Keratinocyte (primary cell): ENCODE measurements at regions not wholly inside any gene's neighbourhood (a gene's known extent, or its start where the extent isn't known, plus 50 kb on each side); places are given as distances from the start of the nearest gene placed in this dataset.

Experiments
- DNase-seq: peaks from one replicate; pipeline ENCODE4 v3.0.0-alpha.2; 2011; ENCODE audit warnings: low read depth, missing footprints, low spot score
- FAIRE-seq: peaks from 2 replicates; lab custom pipeline; 2011; peaks lifted over from hg19 to GRCh38; lab: Jason Lieb, UNC
- H2AFZ ChIP-seq: 2 replicates; pipeline ENCODE4 v1.6.0; 2012; ENCODE audit warnings: low read length, control low read depth, inconsistent platforms; ENCODE audit not compliant: control insufficient read depth
- H3K27ac ChIP-seq: 2 replicates; pipeline ENCODE4 v1.5.1; 2011; ENCODE audit warnings: low read length; ENCODE audit not compliant: control insufficient read depth, insufficient read depth
- H3K27me3 ChIP-seq: 3 replicates; pipeline ENCODE4 v1.6.0; 2011; ENCODE audit warnings: low read length; ENCODE audit not compliant: control insufficient read depth, insufficient read depth; ENCODE audit errors: extremely low read depth
- H3K36me3 ChIP-seq, 2 experiments: 2 replicates in 1 of 2; 3 replicates in 1 of 2; pipeline ENCODE4 v1.5.1; 2011; ENCODE audit warnings: low read length in 2 of 2, mild to moderate bottlenecking in 1 of 2; ENCODE audit not compliant: control insufficient read depth in 2 of 2, insufficient read depth in 2 of 2; ENCODE audit errors: extremely low read depth in 1 of 2
- H3K4me1 ChIP-seq: 3 replicates; pipeline ENCODE4 v1.5.1; 2011; ENCODE audit warnings: low read length; ENCODE audit not compliant: control insufficient read depth, insufficient read depth; ENCODE audit errors: extremely low read depth
- H3K4me2 ChIP-seq: 3 replicates; pipeline ENCODE4 v1.6.0; 2011; ENCODE audit warnings: low read depth, low read length; ENCODE audit not compliant: control insufficient read depth, insufficient read depth; ENCODE audit errors: extremely low read depth
- H3K4me3 ChIP-seq, 3 experiments: fragments of 200-600 bp in 1 of 3; sonication (generic) in 1 of 3; 2 replicates in 2 of 3; 3 replicates in 1 of 3; pipeline ENCODE4 v1.5.1; 2011 to 2016; ENCODE audit warnings: low read length in 3 of 3, mild to moderate bottlenecking in 3 of 3, control low read depth in 2 of 3, inconsistent platforms in 1 of 3, low read depth in 1 of 3, mixed read lengths in 1 of 3, mixed run types in 1 of 3, moderate library complexity in 1 of 3; ENCODE audit not compliant: control insufficient read depth in 2 of 3, insufficient read depth in 2 of 3; ENCODE audit errors: extremely low read depth in 1 of 3
- H3K79me2 ChIP-seq: 2 replicates; pipeline ENCODE4 v1.6.0; 2012; ENCODE audit warnings: low read length; ENCODE audit not compliant: control insufficient read depth, insufficient read depth
- H3K9ac ChIP-seq: 3 replicates; pipeline ENCODE4 v1.6.0; 2011; ENCODE audit warnings: low read length; ENCODE audit not compliant: control insufficient read depth, insufficient read depth; ENCODE audit errors: extremely low read depth
- H3K9me1 ChIP-seq: 3 replicates; pipeline ENCODE4 v1.6.0; 2011; ENCODE audit warnings: low read length; ENCODE audit not compliant: control insufficient read depth, insufficient read depth; ENCODE audit errors: extremely low read depth
- H3K9me3 ChIP-seq: 2 replicates; pipeline ENCODE4 v1.5.1; 2012; ENCODE audit warnings: low read depth, low read length; ENCODE audit not compliant: control insufficient read depth
- H4K20me1 ChIP-seq: 3 replicates; pipeline ENCODE4 v1.6.0; 2011; ENCODE audit warnings: low read length; ENCODE audit not compliant: control insufficient read depth, insufficient read depth; ENCODE audit errors: extremely low read depth
- EZH2 ChIP-seq: IDR thresholded peaks from one replicate; pipeline ENCODE4 v1.6.1; 2012; ENCODE audit warnings: inconsistent platforms, mild to moderate bottlenecking, low read length, moderate library complexity
- dilution Hi-C: fragments of 300-500 bp; cut with MboI; formaldehyde crosslinking; loops from one replicate; pipeline ENCODE4 v1.7.0; 2020; ENCODE audit warnings: low sequenced_read_pairs; ENCODE audit not compliant: extremely low pct_ligation_motif_present
- TF ChIP-seq, protein P1 (sequence below), 3 experiments: IDR thresholded peaks in 1 of 3; conservative IDR thresholded peaks in 1 of 3; optimal IDR thresholded peaks in 1 of 3; 2 replicates in 2 of 3; 3 replicates in 1 of 3; pipeline versions ENCODE3 to v1.5.1; 2011; ENCODE audit warnings: low read length in 3 of 3, mild to moderate bottlenecking in 3 of 3, moderate library complexity in 2 of 3, control low read depth in 1 of 3, inconsistent platforms in 1 of 3; ENCODE audit not compliant: insufficient read depth in 2 of 3; ENCODE audit errors: extremely low read depth in 1 of 3

DNA sequence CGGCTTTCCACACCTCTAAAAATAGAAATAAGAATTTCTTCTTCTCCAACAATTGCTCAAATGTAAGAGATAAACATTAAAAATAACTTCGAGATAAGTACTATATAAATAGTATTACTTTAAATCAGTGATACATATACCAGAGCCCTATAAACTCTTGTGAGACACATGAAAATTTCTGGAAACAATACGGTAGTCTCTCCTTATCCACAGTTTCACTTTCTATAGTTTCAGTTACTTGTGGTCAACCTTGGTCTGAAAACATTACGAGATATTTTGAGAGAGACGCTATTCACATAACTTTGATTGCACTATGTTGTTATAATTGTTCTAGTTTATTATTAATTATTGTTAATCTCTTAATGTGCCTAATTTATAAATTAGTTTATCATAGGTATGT is 101.5 kb upstream of the CXXC4 start:
- FAIRE-seq (no peak), DNase-seq (no peak)
- H3K4me3 ChIP-seq = no peak overlapping the region
- dilution Hi-C loops = no loop called here
- no peaks in the 10 kb centered on the region for H4K20me1 ChIP-seq
- no peak overlapping the region for H3K27ac ChIP-seq
- no peaks in the 10 kb centered on the region for H3K36me3 ChIP-seq
- H3K4me1 ChIP-seq = no peaks in the 10 kb centered on the region
- H3K27me3 ChIP-seq = no peaks in the 10 kb centered on the region
- H3K9me3 ChIP-seq = no peaks in the 10 kb centered on the region
- no peak overlapping the region for H2AFZ ChIP-seq
- H3K9ac ChIP-seq = no peak overlapping the region
- no peak for TF ChIP-seq EZH2
- TF ChIP-seq, protein P1, sequence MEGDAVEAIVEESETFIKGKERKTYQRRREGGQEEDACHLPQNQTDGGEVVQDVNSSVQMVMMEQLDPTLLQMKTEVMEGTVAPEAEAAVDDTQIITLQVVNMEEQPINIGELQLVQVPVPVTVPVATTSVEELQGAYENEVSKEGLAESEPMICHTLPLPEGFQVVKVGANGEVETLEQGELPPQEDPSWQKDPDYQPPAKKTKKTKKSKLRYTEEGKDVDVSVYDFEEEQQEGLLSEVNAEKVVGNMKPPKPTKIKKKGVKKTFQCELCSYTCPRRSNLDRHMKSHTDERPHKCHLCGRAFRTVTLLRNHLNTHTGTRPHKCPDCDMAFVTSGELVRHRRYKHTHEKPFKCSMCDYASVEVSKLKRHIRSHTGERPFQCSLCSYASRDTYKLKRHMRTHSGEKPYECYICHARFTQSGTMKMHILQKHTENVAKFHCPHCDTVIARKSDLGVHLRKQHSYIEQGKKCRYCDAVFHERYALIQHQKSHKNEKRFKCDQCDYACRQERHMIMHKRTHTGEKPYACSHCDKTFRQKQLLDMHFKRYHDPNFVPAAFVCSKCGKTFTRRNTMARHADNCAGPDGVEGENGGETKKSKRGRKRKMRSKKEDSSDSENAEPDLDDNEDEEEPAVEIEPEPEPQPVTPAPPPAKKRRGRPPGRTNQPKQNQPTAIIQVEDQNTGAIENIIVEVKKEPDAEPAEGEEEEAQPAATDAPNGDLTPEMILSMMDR (optimal IDR thresholded peaks at IDR 0.05 in 1 of 3, IDR thresholded peaks at IDR 0.05 in 1 of 3, conservative IDR thresholded peaks at IDR 0.05 in 1 of 3; ENCODE audit: extremely low read depth in 1 of 3, insufficient read depth in 2 of 3, low read length in 3 of 3) = no peak
- no peaks in the 10 kb centered on the region for H3K9me1 ChIP-seq
- H3K79me2 ChIP-seq = no peaks in the 10 kb centered on the region
- no peak overlapping the region for H3K4me2 ChIP-seq

DNA sequence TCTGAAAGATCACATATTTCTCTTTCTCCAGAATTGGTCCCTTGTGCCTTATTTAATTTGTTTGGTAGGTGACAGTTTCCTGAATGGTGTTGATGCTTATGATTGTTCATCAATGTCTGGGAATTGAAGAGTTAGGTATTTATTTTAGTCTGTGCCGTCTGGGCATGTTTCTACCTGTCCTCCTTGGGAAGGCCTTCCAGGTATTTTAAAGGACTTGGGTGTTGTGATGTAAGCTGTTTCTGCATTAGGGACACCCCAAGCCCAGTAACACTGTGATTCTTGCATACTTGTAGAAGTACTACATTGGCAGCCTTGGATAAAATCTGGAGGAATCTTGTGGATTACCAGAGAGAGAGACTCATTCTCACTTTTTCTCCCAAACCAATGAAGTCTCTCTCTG is 120.8 kb upstream of the CXXC4 start:
- no peak overlapping the region for H2AFZ ChIP-seq
- no peaks in the 10 kb centered on the region for H3K27me3 ChIP-seq
- DNase-seq = no peak
- H3K9ac ChIP-seq = no peak overlapping the region
- H3K36me3 ChIP-seq = no peaks in the 10 kb centered on the region
- no peaks in the 10 kb centered on the region for H3K9me1 ChIP-seq
- no peak overlapping the region for H3K4me2 ChIP-seq
- H3K9me3 ChIP-seq = no peaks in the 10 kb centered on the region
- TF ChIP-seq, protein P1 (optimal IDR thresholded peaks at IDR 0.05 in 1 of 3, IDR thresholded peaks at IDR 0.05 in 1 of 3, conservative IDR thresholded peaks at IDR 0.05 in 1 of 3; ENCODE audit: extremely low read depth in 1 of 3, insufficient read depth in 2 of 3, low read length in 3 of 3) = no peak
- TF ChIP-seq EZH2 = no peak
- no peak for FAIRE-seq
- no peak overlapping the region for H3K27ac ChIP-seq
- H3K4me3 ChIP-seq = no peak overlapping the region
- no peaks in the 10 kb centered on the region for H4K20me1 ChIP-seq
- dilution Hi-C loops = no loop called here
- no peaks in the 10 kb centered on the region for H3K79me2 ChIP-seq
- no peaks in the 10 kb centered on the region for H3K4me1 ChIP-seq
